OCI-LY7 (cell line): ENCODE measurements at regions not wholly inside any gene's neighbourhood (a gene's known extent, or its start where the extent isn't known, plus 50 kb on each side); places are given as distances from the start of the nearest gene placed in this dataset.

Experiments used
- EZH2phosphoT487 ChIP-seq: fragments of 200-600 bp; sonication (generic); IDR thresholded peaks from 2 replicates; pipeline ENCODE4 v1.6.1; 2018; ENCODE audit warnings: low read depth, borderline replicate concordance, mild to moderate bottlenecking, mixed run types, antibody characterized with exemption, low read length, moderate library complexity, mixed read lengths
- TF ChIP-seq, protein P1 (sequence below): fragments of 200-600 bp; sonication (generic); conservative IDR thresholded peaks from 2 replicates; pipeline ENCODE4 v1.5.1; 2014; ENCODE audit warnings: mild to moderate bottlenecking, antibody characterized with exemption, low read length, moderate library complexity, mixed read lengths

DNA sequence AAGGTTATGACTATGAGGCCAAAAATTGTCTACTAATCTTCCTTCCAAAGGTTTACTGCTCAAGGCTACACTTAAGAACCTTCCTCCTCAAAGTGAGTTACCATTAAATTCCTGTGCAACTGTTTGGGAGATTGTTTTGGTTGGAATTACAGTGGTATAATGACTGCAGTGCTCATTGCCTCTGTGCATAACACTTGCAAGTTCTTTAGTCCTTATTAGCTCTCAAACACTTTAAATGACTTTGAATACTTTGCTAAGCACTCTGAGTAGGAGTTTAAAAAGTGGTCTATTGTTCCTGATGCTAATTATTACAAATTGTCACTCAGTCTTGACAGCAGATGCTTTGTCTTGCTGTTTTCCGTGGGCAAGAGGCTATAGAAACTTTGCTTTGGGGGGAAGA, 422.8 kb upstream of the PABPC4L start:
- TF ChIP-seq, protein P1, sequence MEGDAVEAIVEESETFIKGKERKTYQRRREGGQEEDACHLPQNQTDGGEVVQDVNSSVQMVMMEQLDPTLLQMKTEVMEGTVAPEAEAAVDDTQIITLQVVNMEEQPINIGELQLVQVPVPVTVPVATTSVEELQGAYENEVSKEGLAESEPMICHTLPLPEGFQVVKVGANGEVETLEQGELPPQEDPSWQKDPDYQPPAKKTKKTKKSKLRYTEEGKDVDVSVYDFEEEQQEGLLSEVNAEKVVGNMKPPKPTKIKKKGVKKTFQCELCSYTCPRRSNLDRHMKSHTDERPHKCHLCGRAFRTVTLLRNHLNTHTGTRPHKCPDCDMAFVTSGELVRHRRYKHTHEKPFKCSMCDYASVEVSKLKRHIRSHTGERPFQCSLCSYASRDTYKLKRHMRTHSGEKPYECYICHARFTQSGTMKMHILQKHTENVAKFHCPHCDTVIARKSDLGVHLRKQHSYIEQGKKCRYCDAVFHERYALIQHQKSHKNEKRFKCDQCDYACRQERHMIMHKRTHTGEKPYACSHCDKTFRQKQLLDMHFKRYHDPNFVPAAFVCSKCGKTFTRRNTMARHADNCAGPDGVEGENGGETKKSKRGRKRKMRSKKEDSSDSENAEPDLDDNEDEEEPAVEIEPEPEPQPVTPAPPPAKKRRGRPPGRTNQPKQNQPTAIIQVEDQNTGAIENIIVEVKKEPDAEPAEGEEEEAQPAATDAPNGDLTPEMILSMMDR, result no peak
- no peak for TF ChIP-seq EZH2phosphoT487
